ENCODE measurements at regions not wholly inside any gene's neighbourhood (a gene's known extent, or its start where the extent isn't known, plus 50 kb on each side); places are given as distances from the start of the nearest gene placed in this dataset.
"Not testable (repeated sequence)": the region's sequence is repeated elsewhere in the genome, so short reads cannot be mapped to it uniquely, and the experiment has no call there.

DNA sequence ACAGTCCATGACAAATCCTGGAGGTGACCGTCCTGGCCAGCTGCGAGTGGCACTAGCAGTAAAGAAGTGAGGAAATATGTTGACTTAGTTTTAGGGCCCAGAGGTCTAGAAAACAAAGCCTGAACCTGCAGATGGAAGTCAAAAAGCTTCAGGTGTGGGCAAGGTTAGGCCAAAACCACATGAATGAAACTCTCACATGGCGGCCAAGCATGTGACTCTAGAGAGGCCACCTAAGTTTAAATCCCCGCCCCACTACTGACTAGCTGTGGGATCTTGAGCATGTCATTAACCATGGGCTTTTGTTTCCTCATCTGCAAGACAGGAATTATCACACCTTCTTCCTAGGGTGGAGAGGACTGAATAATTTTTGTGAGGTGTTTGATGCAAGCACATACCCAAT, 148.2 kb upstream of the DAB1 start:
- TF ChIP-seq, protein P1, sequence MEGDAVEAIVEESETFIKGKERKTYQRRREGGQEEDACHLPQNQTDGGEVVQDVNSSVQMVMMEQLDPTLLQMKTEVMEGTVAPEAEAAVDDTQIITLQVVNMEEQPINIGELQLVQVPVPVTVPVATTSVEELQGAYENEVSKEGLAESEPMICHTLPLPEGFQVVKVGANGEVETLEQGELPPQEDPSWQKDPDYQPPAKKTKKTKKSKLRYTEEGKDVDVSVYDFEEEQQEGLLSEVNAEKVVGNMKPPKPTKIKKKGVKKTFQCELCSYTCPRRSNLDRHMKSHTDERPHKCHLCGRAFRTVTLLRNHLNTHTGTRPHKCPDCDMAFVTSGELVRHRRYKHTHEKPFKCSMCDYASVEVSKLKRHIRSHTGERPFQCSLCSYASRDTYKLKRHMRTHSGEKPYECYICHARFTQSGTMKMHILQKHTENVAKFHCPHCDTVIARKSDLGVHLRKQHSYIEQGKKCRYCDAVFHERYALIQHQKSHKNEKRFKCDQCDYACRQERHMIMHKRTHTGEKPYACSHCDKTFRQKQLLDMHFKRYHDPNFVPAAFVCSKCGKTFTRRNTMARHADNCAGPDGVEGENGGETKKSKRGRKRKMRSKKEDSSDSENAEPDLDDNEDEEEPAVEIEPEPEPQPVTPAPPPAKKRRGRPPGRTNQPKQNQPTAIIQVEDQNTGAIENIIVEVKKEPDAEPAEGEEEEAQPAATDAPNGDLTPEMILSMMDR (conservative IDR thresholded peaks at IDR 0.05; ENCODE audit: low read length): no peak
- DNase-seq (ENCODE audit: low read depth): no peak
- no peak overlapping the region for H3K4me3 ChIP-seq (ENCODE audit: low read length)

GRCh38 chr1:57558066-57558465, 134.2 kb upstream of the DAB1 start:
- DNase-seq (ENCODE audit: low read depth); H3K4me3 ChIP-seq (ENCODE audit: low read length): not testable (repeated sequence)

DNA sequence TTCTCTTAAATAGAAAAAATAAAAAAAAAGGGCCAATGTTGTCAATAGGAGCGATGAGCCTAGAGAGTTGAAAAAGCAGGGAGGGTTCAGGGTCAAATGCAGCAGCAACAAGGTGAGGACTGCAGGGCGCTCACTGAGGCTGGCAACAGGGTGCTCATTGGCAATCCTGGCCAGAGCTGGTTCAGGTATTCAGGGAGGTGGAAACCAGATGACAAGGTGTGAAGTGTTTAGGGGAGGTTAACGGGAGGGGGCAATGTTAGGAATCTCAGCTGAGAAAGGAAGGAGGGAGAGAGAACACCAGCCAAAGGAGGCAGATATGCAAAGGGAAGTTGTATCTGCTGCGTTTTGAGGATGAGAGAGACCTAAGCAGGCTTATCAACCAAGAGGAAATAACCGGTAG, 129.8 kb upstream of the DAB1 start:
- no peak for DNase-seq (ENCODE audit: low read depth)
- TF ChIP-seq, protein P1 (conservative IDR thresholded peaks at IDR 0.05; ENCODE audit: low read length): no peak
- H3K4me3 ChIP-seq (ENCODE audit: low read length): no peak overlapping the region

GRCh38 chr1:57551476-57551875, 127.6 kb upstream of the DAB1 start:
- no peak for DNase-seq (ENCODE audit: low read depth)
- H3K4me3 ChIP-seq (ENCODE audit: low read length): no peak overlapping the region

GRCh38 chr1:57550092-57550491, 126.2 kb upstream of the DAB1 start:
- peak; percentile 10 for DNase-seq (ENCODE audit: low read depth)
- TF ChIP-seq, protein P1 (conservative IDR thresholded peaks at IDR 0.05; ENCODE audit: low read length): no peak
- H3K4me3 ChIP-seq (ENCODE audit: low read length): no peak overlapping the region

More at GRCh38 chr1:57551476-57551875, 127.6 kb upstream of the DAB1 start:
- TF ChIP-seq, protein P1 (conservative IDR thresholded peaks at IDR 0.05; ENCODE audit: low read length): no peak

DNA sequence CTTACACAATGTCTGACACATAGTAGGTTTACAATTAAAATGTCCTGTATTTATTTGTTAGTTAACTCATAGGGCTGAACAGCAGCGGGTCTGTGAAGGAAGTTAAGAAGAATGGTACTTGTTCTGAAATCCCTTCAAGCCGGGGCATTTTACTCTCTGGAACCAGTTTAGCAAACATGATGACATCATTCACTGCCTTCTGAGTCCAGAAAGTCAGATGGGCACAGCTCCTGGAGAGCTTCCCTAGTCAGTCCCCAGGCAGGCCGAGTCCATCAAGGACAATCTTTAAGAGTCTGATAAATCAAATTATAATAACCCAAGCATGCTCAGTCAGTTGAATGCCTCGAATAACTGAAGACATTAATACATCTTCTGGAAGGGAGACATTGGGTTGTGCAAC, 125.4 kb upstream of the DAB1 start:
- no peak overlapping the region for H3K4me3 ChIP-seq (ENCODE audit: low read length)
- TF ChIP-seq, protein P1 (conservative IDR thresholded peaks at IDR 0.05; ENCODE audit: low read length): no peak
- peak; percentile 25 for DNase-seq (ENCODE audit: low read depth)

GRCh38 chr1:57546549-57547330, 122.9 kb upstream of the DAB1 start:
- no peak overlapping the region for H3K4me3 ChIP-seq (ENCODE audit: low read length)
- no peak for DNase-seq (ENCODE audit: low read depth)
- TF ChIP-seq, protein P1 (conservative IDR thresholded peaks at IDR 0.05; ENCODE audit: low read length): no peak
